ENCODE measurements at regions not wholly inside any gene's neighbourhood (a gene's known extent, or its start where the extent isn't known, plus 50 kb on each side); places are given as distances from the start of the nearest gene placed in this dataset.

DNA sequence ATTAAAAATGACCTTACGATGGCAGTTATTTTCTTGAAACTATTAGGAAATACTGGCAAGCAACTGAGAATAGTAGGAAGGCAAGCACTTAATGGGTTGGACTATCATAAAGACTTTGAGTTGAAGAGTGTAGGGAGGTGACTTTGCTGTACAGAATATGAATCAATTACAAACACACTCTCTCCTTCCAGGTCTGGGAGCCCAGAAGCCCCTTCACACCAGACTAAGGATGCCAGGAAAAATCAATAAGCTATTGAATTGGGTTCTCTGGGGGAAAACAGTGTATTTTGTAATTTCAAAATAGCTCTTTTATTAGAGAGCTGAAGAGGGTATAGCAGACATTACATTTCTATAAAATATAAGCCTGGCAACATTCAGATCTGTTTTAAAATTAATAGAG is 736.4 kb downstream of the NOVA1 start:
- H3K36me3 ChIP-seq (ENCODE audit: control insufficient read depth in 2 of 2, insufficient read depth in 2 of 2, low read length in 1 of 2), result no peaks in the 10 kb centered on the region
- H3K27ac ChIP-seq (ENCODE audit: low read depth in 1 of 2, low read length in 1 of 2), result no peak overlapping the region
- H3K4me3 ChIP-seq (ENCODE audit: low read length in 2 of 2), result no peak overlapping the region
- no peak for DNase-seq (ENCODE audit: low read depth in 6 of 9, low spot score in 9 of 9)
- H3K9me3 ChIP-seq (ENCODE audit: control insufficient read depth in 2 of 2, insufficient read depth in 1 of 2, low read length in 1 of 2), result no peaks in the 10 kb centered on the region
- H3K4me1 ChIP-seq (ENCODE audit: control insufficient read depth in 2 of 2, insufficient read depth in 2 of 2, low read length in 2 of 2), result no peaks in the 10 kb centered on the region
- H3K27me3 ChIP-seq (ENCODE audit: control insufficient read depth in 2 of 2, insufficient read depth in 1 of 2, low read length in 1 of 2), result no peaks in the 10 kb centered on the region
- 93% methylated on average over 1 of the region's 1 CpG for WGBS

DNA sequence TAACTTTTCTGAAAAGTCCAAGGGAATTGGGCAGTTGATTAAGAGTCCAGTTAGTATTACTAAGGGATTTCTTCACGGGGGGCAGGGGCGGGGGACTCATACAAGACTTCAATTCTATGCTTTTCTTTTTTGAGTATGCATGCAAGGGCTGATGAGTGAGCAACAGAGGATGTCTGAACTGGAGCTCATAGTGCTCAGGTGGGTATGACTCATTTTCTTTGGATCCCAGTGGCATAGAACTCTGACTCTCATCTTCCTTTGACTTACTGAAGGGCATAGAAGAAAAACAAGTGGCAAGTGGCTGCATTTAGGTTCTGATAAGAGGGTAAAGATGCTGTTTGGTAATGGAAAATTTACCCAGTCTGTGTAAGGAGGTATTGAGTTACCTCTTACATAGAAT is 749.2 kb downstream of the NOVA1 start:
- Histone ChIP-seq H3K4me3 (ENCODE audit: low read length in 2 of 2) (no peak overlapping the region), H3K27me3 (ENCODE audit: control insufficient read depth in 2 of 2, insufficient read depth in 1 of 2, low read length in 1 of 2) (no peaks in the 10 kb centered on the region), H3K36me3 (ENCODE audit: control insufficient read depth in 2 of 2, insufficient read depth in 2 of 2, low read length in 1 of 2) (no peaks in the 10 kb centered on the region), H3K9me3 (ENCODE audit: control insufficient read depth in 2 of 2, insufficient read depth in 1 of 2, low read length in 1 of 2) (no peaks in the 10 kb centered on the region), H3K4me1 (ENCODE audit: control insufficient read depth in 2 of 2, insufficient read depth in 2 of 2, low read length in 2 of 2) (no peaks in the 10 kb centered on the region), H3K27ac (ENCODE audit: low read depth in 1 of 2, low read length in 1 of 2) (no peak overlapping the region)
- no peak for DNase-seq (ENCODE audit: low read depth in 6 of 9, low spot score in 9 of 9)
- 95% methylated on average over 2 of the region's 2 CpGs for WGBS

- 91% methylated on average over 5 of the region's 5 CpGs for WGBS
- no peak overlapping the region for H3K27ac ChIP-seq (ENCODE audit: low read depth in 1 of 2, low read length in 1 of 2)
- no peak overlapping the region for H3K4me3 ChIP-seq (ENCODE audit: low read length in 2 of 2)
- no peaks in the 10 kb centered on the region for H3K27me3 ChIP-seq (ENCODE audit: control insufficient read depth in 2 of 2, insufficient read depth in 1 of 2, low read length in 1 of 2)
- no peaks in the 10 kb centered on the region for H3K4me1 ChIP-seq (ENCODE audit: control insufficient read depth in 2 of 2, insufficient read depth in 2 of 2, low read length in 2 of 2)
- DNase-seq (ENCODE audit: low read depth in 6 of 9, low spot score in 9 of 9), result no peak
- no peaks in the 10 kb centered on the region for H3K9me3 ChIP-seq (ENCODE audit: control insufficient read depth in 2 of 2, insufficient read depth in 1 of 2, low read length in 1 of 2)
- no peaks in the 10 kb centered on the region for H3K36me3 ChIP-seq (ENCODE audit: control insufficient read depth in 2 of 2, insufficient read depth in 2 of 2, low read length in 1 of 2)
Measured at GRCh38 chr14:25846246-25846645, 751.6 kb downstream of the NOVA1 start.

DNA sequence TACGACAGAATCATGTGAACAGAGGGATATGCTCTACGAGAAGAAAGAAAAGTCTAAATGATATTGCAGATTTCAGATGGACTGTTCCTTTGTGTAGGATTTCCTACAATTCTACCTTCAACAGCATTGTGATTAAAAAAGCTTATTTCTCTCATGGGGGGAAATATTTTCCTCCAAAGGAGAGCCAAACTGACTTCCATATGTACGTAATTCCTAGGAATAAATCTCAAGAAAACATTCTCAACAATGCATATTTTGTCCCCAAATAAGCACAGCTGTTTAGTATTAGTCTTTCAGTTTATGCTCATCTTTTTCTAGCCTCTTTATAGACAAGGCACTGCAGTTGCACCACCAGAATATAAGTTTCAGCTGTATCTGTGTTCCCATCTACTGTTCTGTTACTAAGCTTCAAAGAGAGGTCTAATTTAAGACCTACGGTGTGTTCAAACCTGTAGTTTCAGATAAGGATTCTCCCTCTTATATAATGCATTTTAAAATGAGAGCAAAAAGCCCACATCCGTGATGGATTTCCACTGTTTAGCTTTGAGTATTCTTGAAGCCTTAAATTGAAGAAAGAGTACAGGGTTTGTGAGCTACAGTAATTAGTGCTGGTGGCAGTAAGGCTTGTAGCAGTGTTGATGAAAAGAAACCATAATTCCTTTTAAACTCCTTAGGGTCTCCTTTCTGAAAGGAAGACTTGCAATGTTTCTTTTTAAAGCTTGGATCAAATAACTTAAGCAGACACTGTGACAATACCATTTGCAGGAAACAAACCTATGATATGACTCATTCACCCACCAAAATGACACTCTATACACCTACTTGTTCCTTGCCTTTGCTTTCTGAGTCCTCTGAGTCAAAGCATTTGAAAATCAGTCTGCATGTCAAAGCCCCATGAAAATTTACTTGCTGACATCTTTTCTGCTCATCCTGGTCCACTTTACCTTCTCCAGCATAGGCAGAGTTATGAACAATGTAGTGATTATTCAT is 754.1 kb downstream of the NOVA1 start:
- H3K36me3 ChIP-seq (ENCODE audit: control insufficient read depth in 2 of 2, insufficient read depth in 2 of 2, low read length in 1 of 2), result no peaks in the 10 kb centered on the region
- no peaks in the 10 kb centered on the region for H3K27me3 ChIP-seq (ENCODE audit: control insufficient read depth in 2 of 2, insufficient read depth in 1 of 2, low read length in 1 of 2)
- H3K4me1 ChIP-seq (ENCODE audit: control insufficient read depth in 2 of 2, insufficient read depth in 2 of 2, low read length in 2 of 2), result no peaks in the 10 kb centered on the region
- 72% methylated on average over 5 of the region's 5 CpGs for WGBS
- no peak for DNase-seq (ENCODE audit: low read depth in 6 of 9, low spot score in 9 of 9)
- no peak overlapping the region for H3K4me3 ChIP-seq (ENCODE audit: low read length in 2 of 2)
- H3K9me3 ChIP-seq (ENCODE audit: control insufficient read depth in 2 of 2, insufficient read depth in 1 of 2, low read length in 1 of 2), result no peaks in the 10 kb centered on the region
- no peak overlapping the region for H3K27ac ChIP-seq (ENCODE audit: low read depth in 1 of 2, low read length in 1 of 2)

- 93% methylated on average over 2 of the region's 2 CpGs for WGBS
- Histone ChIP-seq H3K36me3 (ENCODE audit: control insufficient read depth in 2 of 2, insufficient read depth in 2 of 2, low read length in 1 of 2) (no peaks in the 10 kb centered on the region), H3K27me3 (ENCODE audit: control insufficient read depth in 2 of 2, insufficient read depth in 1 of 2, low read length in 1 of 2) (no peaks in the 10 kb centered on the region)
Measured at GRCh38 chr14:25841226-25841625, 756.6 kb downstream of the NOVA1 start.

DNA sequence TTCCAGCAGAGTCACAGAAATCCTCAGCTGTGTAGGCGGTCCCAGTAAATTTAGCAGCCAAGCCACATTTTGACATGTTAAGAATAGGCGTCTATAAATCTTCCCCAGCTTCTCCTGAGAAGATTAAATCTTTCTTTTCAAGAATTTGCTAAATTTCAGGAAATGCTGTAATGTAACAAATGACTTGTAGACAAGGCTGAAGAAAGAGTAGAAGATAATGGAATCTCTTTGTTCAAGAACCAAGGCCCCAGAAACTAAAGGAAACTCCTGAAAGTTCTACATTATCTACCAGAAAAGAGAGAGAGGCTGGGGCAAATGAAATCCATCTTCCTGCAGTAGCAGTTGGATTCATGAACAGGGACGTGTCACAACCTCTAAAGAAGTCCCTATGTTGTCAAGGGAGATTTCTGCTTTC is 760.3 kb downstream of the NOVA1 start:
- Histone ChIP-seq H3K36me3 (ENCODE audit: control insufficient read depth in 2 of 2, insufficient read depth in 2 of 2, low read length in 1 of 2) (no peaks in the 10 kb centered on the region), H3K27ac (ENCODE audit: low read depth in 1 of 2, low read length in 1 of 2) (no peak overlapping the region), H3K4me1 (ENCODE audit: control insufficient read depth in 2 of 2, insufficient read depth in 2 of 2, low read length in 2 of 2) (no peaks in the 10 kb centered on the region), H3K9me3 (ENCODE audit: control insufficient read depth in 2 of 2, insufficient read depth in 1 of 2, low read length in 1 of 2) (no peaks in the 10 kb centered on the region), H3K4me3 (ENCODE audit: low read length in 2 of 2) (no peak overlapping the region), H3K27me3 (ENCODE audit: control insufficient read depth in 2 of 2, insufficient read depth in 1 of 2, low read length in 1 of 2) (no peaks in the 10 kb centered on the region)
- WGBS, result 18% methylated on average over 3 of the region's 3 CpGs
- no peak for DNase-seq (ENCODE audit: low read depth in 6 of 9, low spot score in 9 of 9)

More at GRCh38 chr14:25841226-25841625, 756.6 kb downstream of the NOVA1 start:
- no peak overlapping the region for H3K4me3 ChIP-seq (ENCODE audit: low read length in 2 of 2)
- no peak for DNase-seq (ENCODE audit: low read depth in 6 of 9, low spot score in 9 of 9)
- H3K9me3 ChIP-seq (ENCODE audit: control insufficient read depth in 2 of 2, insufficient read depth in 1 of 2, low read length in 1 of 2), result no peaks in the 10 kb centered on the region
- no peaks in the 10 kb centered on the region for H3K4me1 ChIP-seq (ENCODE audit: control insufficient read depth in 2 of 2, insufficient read depth in 2 of 2, low read length in 2 of 2)
- H3K27ac ChIP-seq (ENCODE audit: low read depth in 1 of 2, low read length in 1 of 2), result no peak overlapping the region

DNA sequence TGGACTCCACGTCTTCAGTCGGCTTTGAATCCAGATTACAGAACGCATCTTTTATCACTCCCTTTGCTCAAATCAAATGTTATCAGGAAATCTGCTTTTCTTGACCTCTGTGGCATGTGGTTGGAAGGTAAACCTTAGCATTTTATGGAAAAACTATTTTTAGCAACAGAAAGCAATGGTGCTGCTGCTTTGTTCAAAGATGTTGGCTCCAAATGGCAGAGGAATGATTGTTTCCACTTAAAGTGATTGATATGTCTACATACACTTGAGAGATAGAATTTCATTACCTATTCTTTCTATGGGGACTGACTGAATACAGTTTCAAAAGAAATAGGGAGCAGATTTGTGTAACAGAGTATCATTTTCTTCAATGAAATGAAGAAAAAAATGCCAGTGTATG is 761.2 kb downstream of the NOVA1 start:
- H3K4me1 ChIP-seq (ENCODE audit: control insufficient read depth in 2 of 2, insufficient read depth in 2 of 2, low read length in 2 of 2), result no peaks in the 10 kb centered on the region
- H3K4me3 ChIP-seq (ENCODE audit: low read length in 2 of 2), result no peak overlapping the region
- H3K27me3 ChIP-seq (ENCODE audit: control insufficient read depth in 2 of 2, insufficient read depth in 1 of 2, low read length in 1 of 2), result no peaks in the 10 kb centered on the region
- no peaks in the 10 kb centered on the region for H3K36me3 ChIP-seq (ENCODE audit: control insufficient read depth in 2 of 2, insufficient read depth in 2 of 2, low read length in 1 of 2)
- H3K27ac ChIP-seq (ENCODE audit: low read depth in 1 of 2, low read length in 1 of 2), result no peak overlapping the region
- no peaks in the 10 kb centered on the region for H3K9me3 ChIP-seq (ENCODE audit: control insufficient read depth in 2 of 2, insufficient read depth in 1 of 2, low read length in 1 of 2)
- no peak for DNase-seq (ENCODE audit: low read depth in 6 of 9, low spot score in 9 of 9)
- 92% methylated on average over 3 of the region's 3 CpGs for WGBS

DNA sequence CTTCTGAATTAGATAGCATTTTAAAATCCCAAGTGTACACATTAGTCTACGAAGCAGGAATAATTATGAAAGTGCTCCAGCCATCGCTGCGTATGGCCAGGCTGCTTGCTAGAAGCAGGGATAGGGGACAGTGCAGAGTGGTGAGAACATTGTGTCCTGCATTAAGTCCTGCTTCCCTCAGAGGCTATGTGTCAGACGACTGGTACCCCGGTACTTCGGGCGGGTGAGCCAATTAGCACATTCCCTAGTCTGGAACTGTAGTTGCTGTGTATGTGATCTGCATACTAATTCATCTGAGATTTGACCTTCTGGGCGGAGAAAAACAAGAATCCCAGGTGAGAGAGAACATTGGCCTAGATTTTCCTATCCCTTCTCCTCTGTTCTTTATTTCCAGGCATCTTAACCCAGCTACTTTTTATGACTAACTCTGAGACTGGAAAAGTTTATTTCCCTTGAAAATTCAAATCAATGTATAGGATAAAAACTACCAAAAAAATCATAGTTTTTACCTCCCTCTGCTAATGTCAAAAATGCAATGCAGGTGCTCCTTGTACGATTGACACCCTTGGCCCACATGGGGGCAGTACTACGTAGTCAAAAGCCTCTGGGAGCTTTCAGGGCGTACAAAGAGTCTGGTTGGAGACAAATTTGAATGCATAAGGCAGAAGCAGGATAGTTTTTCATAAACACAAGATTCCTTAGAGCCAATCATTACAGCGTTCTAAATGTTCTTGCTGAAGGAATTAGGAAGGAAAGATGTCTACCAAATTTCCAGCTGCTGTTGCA is 764.3 kb downstream of the NOVA1 start:
- DNase-seq (ENCODE audit: low read depth in 6 of 9, low spot score in 9 of 9), result peak in 1 of 9 donors; percentile 1
- no peaks in the 10 kb centered on the region for H3K4me1 ChIP-seq (ENCODE audit: control insufficient read depth in 2 of 2, insufficient read depth in 2 of 2, low read length in 2 of 2)
- 62% methylated on average over 12 of the region's 12 CpGs for WGBS

DNA sequence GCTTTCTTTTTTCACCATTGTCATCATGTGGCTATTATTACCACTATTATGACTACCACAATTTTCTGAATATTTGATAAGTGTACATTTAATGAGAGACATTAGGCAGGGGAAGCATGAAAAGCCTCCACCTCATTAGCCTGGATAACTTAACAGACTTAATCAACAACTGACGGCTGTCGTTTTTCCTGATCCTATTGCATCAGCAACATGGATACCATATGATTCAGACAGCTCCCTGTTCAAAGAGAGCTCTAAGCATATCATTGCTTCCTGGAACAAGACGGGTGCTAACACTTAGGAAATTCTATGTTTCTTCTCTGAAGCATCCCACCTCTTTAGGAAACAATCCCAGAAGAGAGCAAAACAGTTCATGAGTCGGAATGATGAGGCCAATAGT is 765.2 kb downstream of the NOVA1 start:
- no peak for DNase-seq (ENCODE audit: low read depth in 6 of 9, low spot score in 9 of 9)
- no peaks in the 10 kb centered on the region for H3K9me3 ChIP-seq (ENCODE audit: control insufficient read depth in 2 of 2, insufficient read depth in 1 of 2, low read length in 1 of 2)
- no peaks in the 10 kb centered on the region for H3K36me3 ChIP-seq (ENCODE audit: control insufficient read depth in 2 of 2, insufficient read depth in 2 of 2, low read length in 1 of 2)
- no peak overlapping the region for H3K4me3 ChIP-seq (ENCODE audit: low read length in 2 of 2)
- H3K27ac ChIP-seq (ENCODE audit: low read depth in 1 of 2, low read length in 1 of 2), result no peak overlapping the region
- 85% methylated on average over 4 of the region's 4 CpGs for WGBS
- H3K27me3 ChIP-seq (ENCODE audit: control insufficient read depth in 2 of 2, insufficient read depth in 1 of 2, low read length in 1 of 2), result no peaks in the 10 kb centered on the region
- no peaks in the 10 kb centered on the region for H3K4me1 ChIP-seq (ENCODE audit: control insufficient read depth in 2 of 2, insufficient read depth in 2 of 2, low read length in 2 of 2)

More for the DNA sequence above, 764.3 kb downstream of the NOVA1 start:
- Histone ChIP-seq H3K36me3 (ENCODE audit: control insufficient read depth in 2 of 2, insufficient read depth in 2 of 2, low read length in 1 of 2) (no peaks in the 10 kb centered on the region), H3K27ac (ENCODE audit: low read depth in 1 of 2, low read length in 1 of 2) (no peak overlapping the region), H3K27me3 (ENCODE audit: control insufficient read depth in 2 of 2, insufficient read depth in 1 of 2, low read length in 1 of 2) (no peaks in the 10 kb centered on the region), H3K4me3 (ENCODE audit: low read length in 2 of 2) (no peak overlapping the region), H3K9me3 (ENCODE audit: control insufficient read depth in 2 of 2, insufficient read depth in 1 of 2, low read length in 1 of 2) (no peaks in the 10 kb centered on the region)
